Fibroblast of lung (primary cell): ENCODE measurements at regions not wholly inside any gene's neighbourhood (a gene's known extent, or its start where the extent isn't known, plus 50 kb on each side); places are given as distances from the start of the nearest gene placed in this dataset.

Experiments
- DNase-seq, 2 donors: peaks; one replicate each; pipeline versions ENCODE4 v3.0.0 to v3.0.0-alpha.2; 2010; ENCODE audit warnings: low read depth in 2 of 2
- H2AFZ ChIP-seq: 2 replicates; pipeline ENCODE4 v1.5.1; 2012; ENCODE audit warnings: low read length, control low read depth, inconsistent platforms
- H3K27ac ChIP-seq: 2 replicates; pipeline ENCODE4 v1.5.1; 2011; ENCODE audit warnings: low read length, control low read depth; ENCODE audit not compliant: insufficient read depth
- H3K27me3 ChIP-seq: 2 replicates; pipeline ENCODE4 v1.5.1; 2011; ENCODE audit warnings: mild to moderate bottlenecking, low read length; ENCODE audit not compliant: control insufficient read depth, insufficient read depth
- H3K36me3 ChIP-seq: 2 replicates; pipeline ENCODE4 v1.5.1; 2011; ENCODE audit warnings: low read length; ENCODE audit not compliant: control insufficient read depth, insufficient read depth
- H3K4me1 ChIP-seq: 2 replicates; pipeline ENCODE4 v1.5.1; 2011; ENCODE audit warnings: low read length; ENCODE audit not compliant: control insufficient read depth, insufficient read depth; ENCODE audit errors: extremely low read depth
- H3K4me2 ChIP-seq: 2 replicates; pipeline ENCODE4 v1.5.1; 2011; ENCODE audit warnings: low read length, control low read depth; ENCODE audit not compliant: insufficient read depth; ENCODE audit errors: extremely low read depth
- H3K4me3 ChIP-seq, 4 experiments: fragments of 200-600 bp in 1 of 4; sonication (generic) in 1 of 4; replicated peaks in 1 of 4; 2 replicates each; pipeline ENCODE4 v1.5.1; 2011 to 2016; ENCODE audit warnings: low read length in 4 of 4, low read depth in 3 of 4, mild to moderate bottlenecking in 3 of 4, control low read depth in 2 of 4, inconsistent platforms in 1 of 4, mixed read lengths in 1 of 4; ENCODE audit not compliant: insufficient read depth in 1 of 4; ENCODE audit errors: control extremely low read depth in 1 of 4
- H3K79me2 ChIP-seq: 2 replicates; pipeline ENCODE4 v1.5.1; 2012; ENCODE audit warnings: mild to moderate bottlenecking, low read length, inconsistent platforms; ENCODE audit not compliant: control insufficient read depth, insufficient read depth
- H3K9ac ChIP-seq: 2 replicates; pipeline ENCODE4 v1.5.1; 2011; ENCODE audit warnings: mild to moderate bottlenecking, low read length, control low read depth; ENCODE audit not compliant: insufficient read depth
- H3K9me3 ChIP-seq: 2 replicates; pipeline ENCODE4 v1.5.1; 2012; ENCODE audit warnings: low read depth, low read length; ENCODE audit not compliant: control insufficient read depth, insufficient read depth
- H4K20me1 ChIP-seq: 2 replicates; pipeline ENCODE4 v1.5.1; 2011; ENCODE audit warnings: low read length; ENCODE audit not compliant: control insufficient read depth, insufficient read depth; ENCODE audit errors: extremely low read depth
- EZH2 ChIP-seq: IDR thresholded peaks from 2 replicates; pipeline ENCODE4 v1.5.1; 2012; ENCODE audit warnings: low read length, control low read depth, mild to moderate bottlenecking; ENCODE audit errors: missing control alignments
- TF ChIP-seq, protein P1 (sequence below), 2 donors: IDR thresholded peaks in 1 of 2; conservative IDR thresholded peaks in 1 of 2; 1 replicate in 1 of 2; 2 replicates in 1 of 2; pipeline ENCODE4 v1.5.1; 2011 to 2012; ENCODE audit warnings: low read length in 2 of 2, control low read depth in 1 of 2, inconsistent platforms in 1 of 2, low read depth in 1 of 2, mild to moderate bottlenecking in 1 of 2

DNA sequence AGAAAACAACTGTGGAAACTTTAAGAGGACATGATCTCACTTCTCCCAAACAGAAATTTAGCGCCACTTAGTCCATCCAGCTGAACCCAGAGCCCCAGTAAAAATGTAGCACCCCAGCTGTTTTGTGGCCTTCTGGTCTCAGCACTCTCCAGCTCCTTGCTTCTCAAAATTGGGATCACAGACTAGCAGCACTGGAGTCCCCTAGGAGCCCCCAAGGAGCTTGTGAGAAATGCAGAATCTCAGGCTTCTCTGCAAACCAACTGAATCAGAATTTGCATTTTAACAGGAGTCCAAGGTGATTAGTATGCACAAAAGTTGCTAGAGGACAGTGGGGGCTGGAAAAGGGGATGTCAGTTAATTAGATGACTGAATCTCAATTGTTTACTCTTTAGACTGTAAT lies 89.8 kb upstream of the FIBIN start:
- TF ChIP-seq, protein P1, sequence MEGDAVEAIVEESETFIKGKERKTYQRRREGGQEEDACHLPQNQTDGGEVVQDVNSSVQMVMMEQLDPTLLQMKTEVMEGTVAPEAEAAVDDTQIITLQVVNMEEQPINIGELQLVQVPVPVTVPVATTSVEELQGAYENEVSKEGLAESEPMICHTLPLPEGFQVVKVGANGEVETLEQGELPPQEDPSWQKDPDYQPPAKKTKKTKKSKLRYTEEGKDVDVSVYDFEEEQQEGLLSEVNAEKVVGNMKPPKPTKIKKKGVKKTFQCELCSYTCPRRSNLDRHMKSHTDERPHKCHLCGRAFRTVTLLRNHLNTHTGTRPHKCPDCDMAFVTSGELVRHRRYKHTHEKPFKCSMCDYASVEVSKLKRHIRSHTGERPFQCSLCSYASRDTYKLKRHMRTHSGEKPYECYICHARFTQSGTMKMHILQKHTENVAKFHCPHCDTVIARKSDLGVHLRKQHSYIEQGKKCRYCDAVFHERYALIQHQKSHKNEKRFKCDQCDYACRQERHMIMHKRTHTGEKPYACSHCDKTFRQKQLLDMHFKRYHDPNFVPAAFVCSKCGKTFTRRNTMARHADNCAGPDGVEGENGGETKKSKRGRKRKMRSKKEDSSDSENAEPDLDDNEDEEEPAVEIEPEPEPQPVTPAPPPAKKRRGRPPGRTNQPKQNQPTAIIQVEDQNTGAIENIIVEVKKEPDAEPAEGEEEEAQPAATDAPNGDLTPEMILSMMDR (conservative IDR thresholded peaks at IDR 0.05 in 1 of 2, IDR thresholded peaks at IDR 0.05 in 1 of 2; ENCODE audit: low read depth in 1 of 2, low read length in 2 of 2) = no peak
- no peak for TF ChIP-seq EZH2
- no peaks in the 10 kb centered on the region for H3K36me3 ChIP-seq

DNA sequence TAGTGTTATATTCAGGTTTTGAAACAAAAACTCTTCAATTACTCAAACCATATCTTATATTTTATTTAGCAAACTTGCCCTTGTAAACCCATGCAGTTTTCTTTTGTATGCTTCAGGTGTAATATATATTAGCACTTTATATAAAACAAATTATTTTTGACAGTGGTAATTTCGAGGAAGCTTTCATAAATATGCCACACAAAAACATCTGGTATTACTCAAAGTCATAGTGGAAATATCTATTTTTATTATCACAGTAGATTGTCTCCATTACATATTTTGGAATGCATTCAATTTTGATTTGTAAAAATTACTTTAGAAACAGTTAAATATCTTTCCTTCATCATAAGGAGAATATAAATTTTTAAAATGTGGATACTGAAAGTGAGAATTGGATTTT lies 89.1 kb upstream of the FIBIN start:
- Histone ChIP-seq H4K20me1 (no peaks in the 10 kb centered on the region), H3K27me3 (no peaks in the 10 kb centered on the region), H3K79me2 (no peaks in the 10 kb centered on the region), H3K4me2 (no peak overlapping the region), H2AFZ (no peak overlapping the region), H3K4me3 (no peak overlapping the region), H3K4me1 (no peaks in the 10 kb centered on the region), H3K9me3 (no peaks in the 10 kb centered on the region), H3K9ac (no peak overlapping the region), H3K36me3 (no peaks in the 10 kb centered on the region), H3K27ac (no peak overlapping the region)
- TF ChIP-seq, protein P1 (conservative IDR thresholded peaks at IDR 0.05 in 1 of 2, IDR thresholded peaks at IDR 0.05 in 1 of 2; ENCODE audit: low read depth in 1 of 2, low read length in 2 of 2) = no peak
- TF ChIP-seq EZH2 = no peak
- no peak for DNase-seq

More for the DNA sequence above, 89.8 kb upstream of the FIBIN start:
- H4K20me1 ChIP-seq = no peaks in the 10 kb centered on the region
- H3K4me1 ChIP-seq = no peaks in the 10 kb centered on the region
- no peak overlapping the region for H3K27ac ChIP-seq
- DNase-seq = no peak
- no peak overlapping the region for H3K9ac ChIP-seq
- no peak overlapping the region for H3K4me3 ChIP-seq
- no peak overlapping the region for H3K4me2 ChIP-seq
- no peaks in the 10 kb centered on the region for H3K9me3 ChIP-seq
- no peak overlapping the region for H2AFZ ChIP-seq
- H3K27me3 ChIP-seq = no peaks in the 10 kb centered on the region
- H3K79me2 ChIP-seq = no peaks in the 10 kb centered on the region

GRCh38 chr11:26905368-26905767 lies 88.5 kb upstream of the FIBIN start:
- Histone ChIP-seq H3K4me2 (peak overlapping the region; percentile 16), H3K4me3 (no peak overlapping the region), H3K4me1 (no peaks in the 10 kb centered on the region), H3K9me3 (no peaks in the 10 kb centered on the region), H3K27ac (no peak overlapping the region), H3K36me3 (no peaks in the 10 kb centered on the region), H3K27me3 (no peaks in the 10 kb centered on the region), H3K9ac (no peak overlapping the region), H3K79me2 (no peaks in the 10 kb centered on the region), H4K20me1 (no peaks in the 10 kb centered on the region), H2AFZ (no peak overlapping the region)
- DNase-seq = peak; percentile 45 to 51
- no peak for TF ChIP-seq EZH2
- TF ChIP-seq, protein P1 (conservative IDR thresholded peaks at IDR 0.05 in 1 of 2, IDR thresholded peaks at IDR 0.05 in 1 of 2; ENCODE audit: low read depth in 1 of 2, low read length in 2 of 2) = no peak
